ENCODE measurements at regions not wholly inside any gene's neighbourhood (a gene's known extent, or its start where the extent isn't known, plus 50 kb on each side); places are given as distances from the start of the nearest gene placed in this dataset.
"Not testable (repeated sequence)": the region's sequence is repeated elsewhere in the genome, so short reads cannot be mapped to it uniquely, and the experiment has no call there.

- not testable (repeated sequence) for TF ChIP-seq POLR2A, POLR2AphosphoS5 (IDR thresholded peaks at IDR 0.05)
Observed at GRCh38 chr13:37155613-37156097, 50.2 kb upstream of the CSNK1A1L start.
